Astrocyte of the spinal cord (primary cell): ENCODE measurements at regions not wholly inside any gene's neighbourhood (a gene's known extent, or its start where the extent isn't known, plus 50 kb on each side); places are given as distances from the start of the nearest gene placed in this dataset.

Source experiments
- DNase-seq: peaks from one replicate; pipeline ENCODE4 v3.0.0; 2011; ENCODE audit warnings: low read depth, low spot score
- H3K4me3 ChIP-seq: 2 replicates; pipeline ENCODE4 v1.5.1; 2011; ENCODE audit warnings: low read depth, mild to moderate bottlenecking, low read length, moderate library complexity
- in situ Hi-C: cut with HindIII; loops from 2 replicates; pipeline ENCODE4 v1.10.0; 2017; ENCODE audit warnings: low sequenced_read_pairs
- TF ChIP-seq, protein P1 (sequence below): IDR thresholded peaks from 2 replicates; pipeline ENCODE4 v1.5.1; 2012; ENCODE audit warnings: low read depth, mild to moderate bottlenecking, low read length, inconsistent platforms

DNA sequence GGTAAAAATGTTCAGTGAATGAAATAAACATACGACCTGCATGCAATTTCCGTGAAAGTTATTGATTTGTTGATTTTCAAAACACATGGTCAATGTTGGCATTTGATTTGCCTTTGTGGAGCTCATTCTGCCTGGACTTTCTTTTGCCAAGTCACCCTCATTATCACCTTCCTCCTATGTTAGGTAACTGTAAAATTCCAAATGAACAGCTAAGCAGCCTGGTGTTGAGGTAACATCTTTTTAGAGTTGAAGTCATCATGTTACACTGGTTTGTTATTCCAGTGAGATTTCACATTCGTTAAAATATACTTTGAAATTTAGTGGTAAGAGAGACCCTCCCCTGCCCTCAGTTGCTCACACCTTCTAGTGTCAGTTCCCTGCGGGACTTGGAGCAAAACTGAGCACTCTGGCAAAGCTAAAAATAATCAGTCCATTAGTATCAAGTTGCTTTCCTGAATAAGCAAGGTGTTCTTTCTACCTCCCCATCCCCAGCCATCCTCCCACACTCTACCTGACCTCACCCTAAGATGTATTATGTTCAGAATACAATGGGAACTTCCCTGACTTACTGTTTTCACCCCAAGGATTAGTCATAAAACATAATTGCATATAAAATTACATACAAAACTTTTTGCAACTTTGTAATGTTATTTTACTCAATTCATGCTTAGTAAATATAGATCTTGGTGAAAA is 283.3 kb upstream of the SEMA3A start:
- TF ChIP-seq, protein P1, sequence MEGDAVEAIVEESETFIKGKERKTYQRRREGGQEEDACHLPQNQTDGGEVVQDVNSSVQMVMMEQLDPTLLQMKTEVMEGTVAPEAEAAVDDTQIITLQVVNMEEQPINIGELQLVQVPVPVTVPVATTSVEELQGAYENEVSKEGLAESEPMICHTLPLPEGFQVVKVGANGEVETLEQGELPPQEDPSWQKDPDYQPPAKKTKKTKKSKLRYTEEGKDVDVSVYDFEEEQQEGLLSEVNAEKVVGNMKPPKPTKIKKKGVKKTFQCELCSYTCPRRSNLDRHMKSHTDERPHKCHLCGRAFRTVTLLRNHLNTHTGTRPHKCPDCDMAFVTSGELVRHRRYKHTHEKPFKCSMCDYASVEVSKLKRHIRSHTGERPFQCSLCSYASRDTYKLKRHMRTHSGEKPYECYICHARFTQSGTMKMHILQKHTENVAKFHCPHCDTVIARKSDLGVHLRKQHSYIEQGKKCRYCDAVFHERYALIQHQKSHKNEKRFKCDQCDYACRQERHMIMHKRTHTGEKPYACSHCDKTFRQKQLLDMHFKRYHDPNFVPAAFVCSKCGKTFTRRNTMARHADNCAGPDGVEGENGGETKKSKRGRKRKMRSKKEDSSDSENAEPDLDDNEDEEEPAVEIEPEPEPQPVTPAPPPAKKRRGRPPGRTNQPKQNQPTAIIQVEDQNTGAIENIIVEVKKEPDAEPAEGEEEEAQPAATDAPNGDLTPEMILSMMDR, result no peak
- H3K4me3 ChIP-seq, result no peak overlapping the region
- in situ Hi-C loops, result no loop called here
- no peak for DNase-seq

DNA sequence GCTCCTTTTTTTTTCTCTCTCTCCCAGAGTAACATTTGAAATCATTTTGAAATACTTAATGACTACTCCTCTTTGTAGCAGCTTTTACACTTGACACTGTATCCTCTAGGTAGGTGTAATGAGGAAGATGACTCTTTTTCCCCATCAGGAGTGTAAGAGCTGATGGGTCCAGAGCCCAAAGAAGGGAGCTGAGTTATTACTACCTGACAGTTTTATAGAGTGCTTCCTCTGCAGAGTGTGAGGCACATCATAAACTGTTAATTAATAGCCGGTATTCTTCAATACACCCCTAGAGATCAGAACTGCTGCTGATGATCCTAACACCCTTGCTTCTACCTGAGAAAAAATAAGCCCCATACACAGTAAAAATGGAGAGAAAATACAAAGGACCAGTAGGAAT is 279.8 kb upstream of the SEMA3A start:
- H3K4me3 ChIP-seq, result no peak overlapping the region
- no peak for DNase-seq
- TF ChIP-seq, protein P1, result no peak
- in situ Hi-C loops, result no loop called here

DNA sequence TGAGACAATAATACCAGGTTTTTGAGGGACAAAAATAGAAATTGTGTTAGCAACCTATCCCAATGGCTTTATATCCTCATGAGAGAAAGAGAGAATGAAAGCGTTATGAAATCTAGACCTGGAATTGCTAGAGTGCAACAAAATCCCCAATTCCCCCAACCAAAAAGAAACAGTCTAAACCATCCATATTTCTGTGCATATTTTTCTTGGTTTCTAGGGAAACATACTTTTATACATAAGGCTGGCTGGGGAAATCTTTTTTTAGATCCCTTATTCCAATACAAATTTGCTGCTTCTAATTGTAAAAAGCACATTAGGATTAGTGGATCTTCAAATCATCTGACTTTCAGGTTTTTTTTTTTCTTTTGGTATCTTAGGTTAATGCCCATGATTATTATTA is 277.0 kb upstream of the SEMA3A start:
- no peak overlapping the region for H3K4me3 ChIP-seq
- DNase-seq, result no peak
- in situ Hi-C loops, result no loop called here
- TF ChIP-seq, protein P1, result no peak

DNA sequence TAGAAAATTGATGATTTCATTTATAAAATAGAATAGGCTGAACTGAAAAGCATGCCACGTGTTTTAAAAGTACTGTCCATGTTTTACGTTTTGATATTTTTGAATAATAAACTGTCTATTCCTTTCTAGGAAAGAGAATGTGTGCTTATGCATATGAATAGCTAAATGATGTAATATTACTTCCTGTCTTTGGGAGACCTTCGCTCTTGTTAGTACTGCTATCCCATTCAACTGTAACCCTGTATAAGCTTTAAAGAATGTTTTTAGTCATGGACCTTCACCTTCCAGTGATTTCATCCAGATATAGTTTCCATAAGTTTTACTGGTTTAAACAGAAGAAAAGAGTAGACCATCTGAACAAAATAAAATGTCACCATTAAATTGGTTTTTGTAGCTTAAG is 274.4 kb upstream of the SEMA3A start:
- in situ Hi-C loops, result no loop called here
- TF ChIP-seq, protein P1, result no peak
- DNase-seq, result peak; percentile 15
- no peak overlapping the region for H3K4me3 ChIP-seq

DNA sequence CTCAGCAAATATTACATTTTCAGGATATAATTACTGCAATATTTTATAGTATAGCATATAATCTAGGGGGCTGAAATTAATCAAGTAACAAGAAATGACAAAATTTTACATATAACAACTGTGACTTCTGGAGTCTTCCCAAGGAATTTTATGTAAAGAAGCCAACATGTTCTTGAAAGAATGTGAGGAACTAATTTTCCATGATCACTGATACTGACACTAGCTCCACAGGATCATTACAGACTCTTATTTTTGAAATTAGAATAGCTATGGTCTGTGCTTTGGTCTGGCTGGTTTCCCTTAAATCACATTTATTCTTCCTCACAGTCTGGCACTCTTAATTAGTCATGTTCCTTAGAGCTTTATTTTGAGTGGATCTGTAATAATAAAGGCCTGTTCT is 267.7 kb upstream of the SEMA3A start:
- in situ Hi-C loops, result no loop called here

DNA sequence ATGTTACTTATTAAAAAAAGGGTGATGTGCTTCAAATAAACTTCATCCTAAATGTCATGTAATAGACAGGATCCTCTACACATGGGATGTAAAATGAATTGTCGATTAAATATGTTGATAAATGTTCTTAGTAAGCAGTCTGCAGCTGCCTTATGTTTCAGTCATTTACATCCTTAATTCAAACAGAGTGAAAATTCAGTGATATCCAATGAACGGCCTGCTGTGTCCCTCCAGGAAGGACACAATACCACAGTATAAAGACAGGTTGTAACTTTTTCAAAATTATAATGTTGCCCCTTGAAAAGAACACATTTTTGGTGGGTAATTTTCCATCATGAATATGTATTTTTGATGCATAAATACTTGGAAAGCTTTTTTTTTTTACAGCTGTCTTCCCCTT is 266.5 kb upstream of the SEMA3A start:
- TF ChIP-seq, protein P1, result no peak
- DNase-seq, result no peak
- in situ Hi-C loops, result no loop called here

More for the DNA sequence above, 267.7 kb upstream of the SEMA3A start:
- TF ChIP-seq, protein P1, result no peak
- DNase-seq, result no peak
- no peak overlapping the region for H3K4me3 ChIP-seq

More for the DNA sequence above, 266.5 kb upstream of the SEMA3A start:
- H3K4me3 ChIP-seq, result no peak overlapping the region
